GM12892 (cell line): ENCODE measurements at regions not wholly inside any gene's neighbourhood (a gene's known extent, or its start where the extent isn't known, plus 50 kb on each side); places are given as distances from the start of the nearest gene placed in this dataset.

Source experiments
- DNase-seq: peaks from one replicate; pipeline ENCODE4 v3.0.0; 2011; ENCODE audit not compliant: insufficient read length
- FAIRE-seq: peaks from 2 replicates; lab custom pipeline; 2011; peaks lifted over from hg19 to GRCh38; lab: Jason Lieb, UNC
- POLR2A ChIP-seq: IDR thresholded peaks from 2 replicates; pipeline ENCODE4 v1.6.1; 2011; ENCODE audit warnings: low read depth, low read length, control low read depth
- POLR2AphosphoS5 ChIP-seq: IDR thresholded peaks from 2 replicates; pipeline ENCODE4 v1.6.1; 2011; ENCODE audit warnings: low read depth, low read length, control low read depth
- TAF1 ChIP-seq: IDR thresholded peaks from 2 replicates; pipeline ENCODE4 v1.6.1; 2011; ENCODE audit warnings: low read depth, mild to moderate bottlenecking, control low read depth, low read length, borderline replicate concordance

DNA sequence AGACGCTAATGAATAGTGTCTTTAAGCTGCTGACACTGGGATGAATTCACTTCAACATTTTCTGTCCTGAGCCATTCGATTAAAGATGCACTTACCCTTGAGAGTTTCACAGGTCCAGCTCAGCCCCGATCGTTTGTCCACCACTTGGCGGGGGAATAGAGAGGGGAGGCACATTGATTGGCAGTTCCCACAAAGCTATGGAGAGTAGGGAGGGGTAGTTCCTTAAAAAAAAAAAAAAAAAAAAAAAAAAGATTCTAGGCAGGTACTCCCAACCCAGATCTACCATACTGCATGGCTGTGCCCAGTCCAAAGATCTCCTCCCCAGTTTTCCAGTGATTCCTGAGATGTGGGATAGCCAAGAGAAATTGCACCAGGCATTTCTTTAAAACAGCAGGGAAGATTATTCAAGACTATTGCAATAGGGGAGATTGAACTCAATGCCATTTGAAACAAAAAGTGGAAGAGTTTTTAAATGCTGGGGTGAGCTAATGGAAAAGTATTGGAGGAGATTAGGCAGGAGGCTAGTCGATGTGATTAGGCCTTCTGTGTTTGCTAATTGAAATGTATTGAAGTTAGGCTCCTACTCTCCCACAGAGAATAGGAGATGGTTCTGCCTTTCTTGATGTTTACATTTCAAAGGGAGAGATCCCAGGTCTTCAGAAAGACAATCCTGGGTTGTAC lies 2217.4 kb upstream of the WWC1 start:
- no peak for TF ChIP-seq POLR2A
- no peak for TF ChIP-seq POLR2AphosphoS5
- TF ChIP-seq TAF1: no peak
- FAIRE-seq: no peak
- DNase-seq: no peak

DNA sequence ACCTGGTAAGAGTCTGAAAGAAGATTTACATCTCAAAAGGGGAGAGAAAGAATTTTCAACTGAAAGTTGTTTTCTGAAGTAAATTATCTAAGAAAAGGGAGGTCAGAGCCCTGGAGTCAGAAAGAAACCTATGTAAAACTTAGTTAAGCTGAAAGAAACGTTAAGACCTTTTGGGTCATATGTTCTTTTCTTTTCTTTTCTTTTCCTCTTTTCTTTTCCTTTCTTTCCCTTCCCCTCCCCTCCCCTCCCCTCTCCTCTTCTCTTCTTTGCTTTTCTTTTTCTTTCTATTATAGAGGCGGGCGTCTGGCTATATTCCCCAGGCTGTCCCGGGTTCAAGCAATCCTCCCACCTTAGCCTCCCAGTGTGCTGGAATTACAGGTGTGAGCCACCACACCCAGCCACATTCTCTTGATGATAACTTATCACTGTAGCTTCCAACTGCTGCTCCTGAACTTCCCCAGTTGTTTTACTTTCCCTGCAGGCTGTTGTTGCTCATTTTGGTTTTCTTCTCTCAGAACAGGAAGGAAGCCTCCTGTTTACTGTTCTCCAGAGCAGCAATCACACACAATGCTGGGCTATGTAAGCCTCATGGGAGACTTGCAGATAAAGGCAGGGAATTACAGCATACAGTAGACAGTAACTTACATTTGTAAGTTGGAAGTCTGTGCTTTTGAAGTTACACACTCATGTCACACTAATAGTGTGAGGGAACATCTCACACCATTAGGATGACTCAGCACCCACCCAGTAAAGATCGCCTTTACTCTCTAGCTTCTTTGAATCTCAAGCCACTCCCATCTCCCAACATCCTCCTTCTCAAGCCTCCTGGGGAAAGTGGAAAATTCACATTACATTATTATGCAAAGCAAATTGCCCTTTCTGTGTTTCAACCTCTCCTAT lies 2216.6 kb upstream of the WWC1 start:
- no peak for TF ChIP-seq TAF1
- no peak for TF ChIP-seq POLR2AphosphoS5
- no peak for TF ChIP-seq POLR2A
- no peak for DNase-seq
- FAIRE-seq: no peak

DNA sequence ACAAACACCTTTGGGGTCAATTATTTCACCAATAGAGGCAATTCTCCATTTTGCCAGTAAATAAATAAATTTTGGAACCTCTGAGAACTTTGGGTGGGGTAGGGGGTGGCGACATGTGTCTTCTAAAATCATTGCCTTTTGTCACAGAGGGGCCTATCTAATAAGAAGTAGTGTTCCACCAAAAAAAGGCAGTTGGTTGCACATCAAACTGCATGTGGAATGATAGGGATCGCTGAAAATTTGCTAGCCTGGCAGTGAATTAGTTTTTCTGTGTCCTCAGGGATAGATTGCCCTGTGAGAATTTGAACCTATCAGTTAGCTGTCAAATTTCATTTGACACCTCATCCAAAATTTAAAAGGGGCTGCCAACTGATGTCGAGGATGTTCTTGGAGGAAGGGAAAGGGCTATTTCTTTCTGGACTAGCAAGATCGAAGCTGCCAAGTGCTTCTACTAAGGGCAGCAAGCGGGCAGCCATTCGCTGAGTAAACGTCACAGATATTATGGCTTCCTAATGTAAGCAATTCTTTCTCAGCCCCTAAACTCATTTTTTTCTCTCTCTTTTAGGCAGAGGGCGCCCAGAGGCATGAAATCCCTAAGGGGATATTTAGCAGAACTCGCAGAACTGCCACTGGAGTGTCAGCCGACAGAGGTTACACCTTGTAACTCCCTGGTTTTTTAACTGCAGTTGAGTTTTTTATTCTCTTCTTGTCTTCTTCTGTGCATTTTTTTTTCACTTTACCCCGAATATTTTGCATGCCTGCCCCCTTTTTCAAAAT lies 2208.1 kb upstream of the WWC1 start:
- FAIRE-seq (no peak), DNase-seq (no peak)
- TF ChIP-seq POLR2A: no peak
- no peak for TF ChIP-seq TAF1
- TF ChIP-seq POLR2AphosphoS5: no peak

DNA sequence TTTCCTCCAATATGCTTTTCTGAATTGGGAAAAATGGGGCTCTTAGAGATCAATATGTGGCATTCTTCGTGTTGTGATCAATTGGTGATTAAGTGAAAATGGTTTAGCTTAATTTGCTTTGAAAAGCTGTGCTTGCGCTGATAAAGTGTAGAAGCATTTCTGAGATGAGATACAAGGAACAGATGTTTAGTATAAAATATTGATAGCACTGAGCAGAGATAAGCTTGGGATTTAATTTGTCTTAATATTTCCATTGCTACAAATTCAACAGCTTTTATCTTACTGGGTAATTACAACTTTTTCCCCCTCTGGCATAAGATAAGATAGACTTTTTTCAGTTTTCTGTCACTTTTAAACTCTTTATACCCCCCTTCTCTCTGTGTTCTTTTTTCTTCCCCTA lies 2204.9 kb upstream of the WWC1 start:
- no peak for DNase-seq
- no peak for FAIRE-seq
- no peak for TF ChIP-seq TAF1
- no peak for TF ChIP-seq POLR2A
- no peak for TF ChIP-seq POLR2AphosphoS5

DNA sequence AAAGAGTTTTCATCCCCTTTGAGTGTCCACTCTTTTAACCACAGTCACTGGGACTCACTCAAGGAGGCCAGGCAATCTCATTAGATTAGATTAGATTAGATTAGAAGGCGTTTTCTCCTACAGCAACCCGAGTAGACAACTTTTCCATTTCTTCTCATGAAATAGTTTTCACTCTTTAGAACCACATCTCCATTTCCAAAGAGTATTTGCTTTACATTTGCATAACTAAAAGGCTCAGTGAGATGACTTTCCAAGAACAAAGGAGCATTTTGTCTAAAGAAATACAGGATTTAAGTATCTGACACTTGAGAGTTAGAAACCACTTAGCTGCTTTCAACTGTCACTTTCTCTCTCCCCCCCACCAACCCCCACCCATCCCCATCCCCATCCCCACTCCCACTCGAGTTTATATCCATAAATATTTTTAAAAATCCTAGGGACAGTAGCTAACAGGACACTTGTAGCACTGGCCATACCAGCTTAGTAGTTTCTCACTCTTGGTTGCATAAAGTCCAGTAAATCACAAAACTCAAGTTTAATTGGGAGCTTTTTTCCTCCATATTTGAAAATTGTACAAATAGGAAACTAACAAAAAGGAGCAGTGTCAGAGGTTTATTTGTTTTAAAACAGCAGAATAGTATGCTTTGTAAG lies 2202.9 kb upstream of the WWC1 start:
- TF ChIP-seq POLR2AphosphoS5 (no peak), TAF1 (no peak), POLR2A (no peak)
- FAIRE-seq (no peak), DNase-seq (no peak)

GRCh38 chr5:166091931-166092330 lies 2199.5 kb upstream of the WWC1 start:
- FAIRE-seq: no peak
- DNase-seq: no peak
- TF ChIP-seq POLR2AphosphoS5 (no peak), POLR2A (no peak), TAF1 (no peak)

DNA sequence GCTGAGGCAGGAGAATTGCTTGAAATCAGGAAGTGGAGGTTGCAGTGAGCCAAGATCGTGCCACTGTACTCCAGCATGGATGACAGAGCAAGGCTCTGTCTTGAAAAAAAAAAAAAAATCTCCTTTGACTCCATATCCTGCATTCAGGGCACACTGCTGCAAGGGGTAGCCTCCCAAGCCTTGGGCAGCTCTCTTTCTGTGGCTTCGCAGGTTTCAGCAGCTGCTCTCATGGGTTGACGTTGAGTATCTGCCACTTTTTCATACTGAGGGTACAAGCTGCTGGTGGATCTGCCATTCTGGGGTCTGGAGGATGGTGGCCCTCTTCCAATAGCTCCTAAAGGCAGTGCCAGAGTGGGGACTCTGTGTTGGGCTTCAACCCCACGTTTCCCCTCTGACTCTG lies 2198.1 kb upstream of the WWC1 start:
- TF ChIP-seq POLR2A (no peak), TAF1 (no peak), POLR2AphosphoS5 (no peak)
- FAIRE-seq (no peak), DNase-seq (no peak)

- DNase-seq: no peak
- FAIRE-seq: no peak
- no peak for TF ChIP-seq POLR2AphosphoS5
These were observed 2188.5 kb upstream of the WWC1 start for GRCh38 chr5:166102947-166103346.

GRCh38 chr5:166111021-166111420 lies 2180.4 kb upstream of the WWC1 start:
- no peak for FAIRE-seq
- TF ChIP-seq POLR2AphosphoS5: no peak
- TF ChIP-seq POLR2A: no peak
- TF ChIP-seq TAF1: no peak
- no peak for DNase-seq

GRCh38 chr5:166117072-166118066 lies 2174.1 kb upstream of the WWC1 start:
- no peak for FAIRE-seq
- no peak for DNase-seq
- no peak for TF ChIP-seq POLR2AphosphoS5
- no peak for TF ChIP-seq TAF1
- no peak for TF ChIP-seq POLR2A
